IMR-90 (cell line): ENCODE measurements at regions not wholly inside any gene's neighbourhood (a gene's known extent, or its start where the extent isn't known, plus 50 kb on each side); places are given as distances from the start of the nearest gene placed in this dataset.

Experiments used
- ATAC-seq: fragments of 200-7000 bp; cut with Tn5 transposase; 2 replicates; pipeline ENCODE4 v1.9.1; 2020; ENCODE audit warnings: low read depth, mild to moderate bottlenecking, moderate library complexity
- BruUV-seq: library from RNA; stranded (reverse); fragments of 400-500 nt; replicated peaks from 2 replicates; lab custom pipeline; 2021; lab: Mats Ljungman, UMichigan
- CTCF ChIA-PET: fragments of 300-600 bp; formaldehyde crosslinking; extraction: SDS; loops from one replicate; lab custom pipeline; 2021; ENCODE audit warnings: antibody characterized with exemption; lab: Yijun Ruan, JAX
- POLR2A ChIA-PET: fragments of 300-600 bp; sonication (Branson Sonifier 250); formaldehyde crosslinking; loops from one replicate; lab custom pipeline; 2022; ENCODE audit warnings: antibody characterized with exemption; ENCODE audit not compliant: unreplicated experiment; lab: Charles Lee
- DNase-seq: peaks from one replicate; pipeline ENCODE4 v3.0.0; 2013
- H2AFZ ChIP-seq: replicated peaks from 2 replicates; pipeline ENCODE3; 2013; ENCODE audit warnings: low read length, mild to moderate bottlenecking; ENCODE audit not compliant: poor library complexity
- H2AK5ac ChIP-seq: 2 replicates; pipeline ENCODE4 v1.6.1; 2013; ENCODE audit warnings: low read depth, low read length, inconsistent platforms
- H2AK9ac ChIP-seq: replicated peaks from 2 replicates; pipeline ENCODE3; 2013; ENCODE audit warnings: mild to moderate bottlenecking, low read depth, low read length, moderate library complexity; ENCODE audit not compliant: poor library complexity
- H2BK120ac ChIP-seq: 2 replicates; pipeline ENCODE4 v1.6.1; 2013; ENCODE audit warnings: low read depth, low read length, inconsistent platforms
- H2BK15ac ChIP-seq: 3 replicates; pipeline ENCODE4 v1.6.1; 2013; ENCODE audit warnings: low read depth, low read length, inconsistent platforms
- H2BK20ac ChIP-seq: 2 replicates; pipeline ENCODE4 v1.6.1; 2013; ENCODE audit warnings: low read depth, mild to moderate bottlenecking, inconsistent platforms, low read length, moderate library complexity
- H2BK5ac ChIP-seq: 2 replicates; pipeline ENCODE4 v1.6.1; 2013; ENCODE audit warnings: mild to moderate bottlenecking, low read depth, low read length, inconsistent platforms; ENCODE audit not compliant: poor library complexity, severe bottlenecking
- H3K14ac ChIP-seq: replicated peaks from 2 replicates; pipeline ENCODE4 v1.6.1; 2013; ENCODE audit warnings: low read depth, low read length, inconsistent platforms
- H3K18ac ChIP-seq: 2 replicates; pipeline ENCODE4 v1.6.1; 2013; ENCODE audit warnings: low read depth, low read length, control low read depth
- H3K23ac ChIP-seq: 2 replicates; pipeline ENCODE4 v1.6.1; 2013; ENCODE audit warnings: low read depth, low read length, inconsistent platforms
- H3K27ac ChIP-seq: 2 replicates; pipeline ENCODE4 v1.5.1; 2013; ENCODE audit warnings: mild to moderate bottlenecking, control low read depth, low read length; ENCODE audit not compliant: insufficient read depth
- H3K27me3 ChIP-seq: 2 replicates; pipeline ENCODE4 v1.6.1; 2013; ENCODE audit warnings: low read length; ENCODE audit not compliant: control insufficient read depth, insufficient read depth
- H3K36me3 ChIP-seq: 2 replicates; pipeline ENCODE4 v1.6.1; 2013; ENCODE audit warnings: low read length, mixed read lengths; ENCODE audit not compliant: control insufficient read depth, insufficient read depth
- H3K4ac ChIP-seq: 2 replicates; pipeline ENCODE4 v1.6.1; 2013; ENCODE audit warnings: low read depth, low read length, inconsistent platforms
- H3K4me1 ChIP-seq: 2 replicates; pipeline ENCODE4 v1.6.1; 2013; ENCODE audit warnings: low read length, mixed read lengths; ENCODE audit not compliant: control insufficient read depth, insufficient read depth
- H3K4me2 ChIP-seq: 2 replicates; pipeline ENCODE4 v1.6.1; 2013; ENCODE audit warnings: low read depth, mild to moderate bottlenecking, control low read depth, low read length, moderate library complexity
- H3K4me3 ChIP-seq: 2 replicates; pipeline ENCODE4 v1.5.1; 2013; ENCODE audit warnings: low read depth, mild to moderate bottlenecking, control low read depth, low read length, moderate library complexity; ENCODE audit not compliant: insufficient read depth
- H3K56ac ChIP-seq: 2 replicates; pipeline ENCODE4 v1.6.1; 2013; ENCODE audit warnings: low read length, inconsistent platforms; ENCODE audit not compliant: insufficient read depth; ENCODE audit errors: extremely low read depth
- H3K79me1 ChIP-seq, 2 experiments: 2 replicates each; pipeline ENCODE4 v1.6.1; 2013; ENCODE audit warnings: low read length in 2 of 2, inconsistent platforms in 1 of 2, low read depth in 1 of 2
- H3K9ac ChIP-seq: 2 replicates; pipeline ENCODE4 v1.6.1; 2013; ENCODE audit warnings: low read depth, low read length, control low read depth
- H3K9me1 ChIP-seq: 2 replicates; pipeline ENCODE4 v1.6.1; 2013; ENCODE audit warnings: low read length, inconsistent platforms; ENCODE audit not compliant: insufficient read depth
- H3K9me3 ChIP-seq: 2 replicates; pipeline ENCODE4 v1.6.1; 2013; ENCODE audit warnings: low read length; ENCODE audit not compliant: control insufficient read depth, insufficient read depth
- H4K20me1 ChIP-seq: 2 replicates; pipeline ENCODE4 v1.6.1; 2013; ENCODE audit warnings: low read length, inconsistent platforms; ENCODE audit not compliant: insufficient read depth
- H4K5ac ChIP-seq: 2 replicates; pipeline ENCODE4 v1.6.1; 2013; ENCODE audit warnings: mild to moderate bottlenecking, low read depth, low read length, control low read depth
- H4K8ac ChIP-seq, 2 experiments: 2 replicates each; pipeline ENCODE4 v1.6.1; 2013; ENCODE audit warnings: low read depth in 2 of 2, low read length in 2 of 2, control low read depth in 1 of 2, inconsistent platforms in 1 of 2
- H4K91ac ChIP-seq: 2 replicates; pipeline ENCODE4 v1.6.1; 2013; ENCODE audit warnings: low read depth, low read length, inconsistent platforms; ENCODE audit not compliant: insufficient read depth
- BHLHE40 ChIP-seq: fragments of 150-350 bp; IDR thresholded peaks from 2 replicates; pipeline ENCODE4 v1.6.1; 2016; ENCODE audit warnings: mild to moderate bottlenecking, low read depth, low read length
- CEBPB ChIP-seq: IDR thresholded peaks from 2 replicates; pipeline ENCODE4 v1.6.1; 2012; ENCODE audit warnings: low read depth, low read length, improper control_type of control experiment
- CHD1 ChIP-seq: IDR thresholded peaks from 2 replicates; pipeline ENCODE4 v1.6.1; 2012; ENCODE audit warnings: low read depth, low read length, improper control_type of control experiment
- ELK1 ChIP-seq: fragments of 150-350 bp; IDR thresholded peaks from 2 replicates; pipeline ENCODE4 v1.6.1; 2016; ENCODE audit warnings: low read depth, mild to moderate bottlenecking, low read length, moderate library complexity, borderline replicate concordance
- FOS ChIP-seq: fragments of 150-350 bp; IDR thresholded peaks from 2 replicates; pipeline ENCODE4 v1.6.1; 2016; ENCODE audit warnings: low read depth, low read length
- MAFK ChIP-seq: IDR thresholded peaks from 2 replicates; pipeline ENCODE4 v1.6.1; 2012; ENCODE audit warnings: low read depth, low read length, improper control_type of control experiment
- MAZ ChIP-seq: IDR thresholded peaks from 2 replicates; pipeline ENCODE4 v1.6.1; 2012; ENCODE audit warnings: low read depth, mild to moderate bottlenecking, low read length, improper control_type of control experiment, moderate library complexity, borderline replicate concordance
- MXI1 ChIP-seq: IDR thresholded peaks from 2 replicates; pipeline ENCODE4 v1.6.1; 2012; ENCODE audit warnings: low read depth, mild to moderate bottlenecking, low read length, moderate library complexity, borderline replicate concordance
- NFE2L2 ChIP-seq: fragments of 150-350 bp; IDR thresholded peaks from 2 replicates; pipeline ENCODE4 v1.6.1; 2016; ENCODE audit warnings: low read depth, mild to moderate bottlenecking, low read length
- POLR2A ChIP-seq: IDR thresholded peaks from 2 replicates; pipeline ENCODE4 v1.6.1; 2012; ENCODE audit warnings: mild to moderate bottlenecking, low read depth, low read length
- RAD21 ChIP-seq: IDR thresholded peaks from 2 replicates; pipeline ENCODE4 v1.6.1; 2012; ENCODE audit warnings: low read length, improper control_type of control experiment
- RCOR1 ChIP-seq: IDR thresholded peaks from 2 replicates; pipeline ENCODE4 v1.6.1; 2012; ENCODE audit warnings: mild to moderate bottlenecking, low read length, improper control_type of control experiment; ENCODE audit not compliant: insufficient replicate concordance
- RFX5 ChIP-seq: IDR thresholded peaks from 2 replicates; pipeline ENCODE4 v1.8.0; 2012; ENCODE audit warnings: low read depth, mild to moderate bottlenecking, low read length, moderate library complexity
- SMC3 ChIP-seq: fragments of 150-350 bp; IDR thresholded peaks from 2 replicates; pipeline ENCODE4 v1.6.1; 2016; ENCODE audit warnings: low read depth, mild to moderate bottlenecking, antibody characterized with exemption, low read length, moderate library complexity
- WGBS, 2 experiments: methylation state at CpG; one replicate each; pipeline versions ENCODE4 v1.1.5 to v1.1.7; 2013; ENCODE audit warnings: missing lambda C conversion rate in 2 of 2; ENCODE audit not compliant: insufficient read length in 1 of 2; ENCODE audit errors: extremely low coverage in 2 of 2; 5-methylcytosine and 5-hydroxymethylcytosine counted together
- dilution Hi-C: fragments of 300-500 bp; cut with HindIII; formaldehyde crosslinking; loops from one replicate; pipeline ENCODE4 v1.14.3; 2018; ENCODE audit warnings: low sequenced_read_pairs; ENCODE audit not compliant: unreplicated experiment
- in situ Hi-C: fragments of 300-500 bp; cut with MboI; formaldehyde crosslinking; loops from 3 replicates; pipeline ENCODE4 v1.14.3; 2019; ENCODE audit warnings: low sequenced_read_pairs, inconsistent platforms, mixed read lengths
- intact Hi-C: fragments of 100-400 bp; cut with micrococcal nuclease; formaldehyde crosslinking; loops from 2 replicates; pipeline ENCODE4 v1.10.0; 2022
- TF ChIP-seq, protein P1 (sequence below): conservative IDR thresholded peaks from 2 replicates; pipeline ENCODE4 v1.5.1; 2012; ENCODE audit warnings: mild to moderate bottlenecking, low read depth, low read length, improper control_type of control experiment
- TF ChIP-seq, protein P2 (sequence below): fragments of 150-350 bp; IDR thresholded peaks from 2 replicates; pipeline ENCODE4 v1.6.1; 2017; ENCODE audit warnings: mild to moderate bottlenecking, antibody characterized with exemption, low read length, low read depth

DNA sequence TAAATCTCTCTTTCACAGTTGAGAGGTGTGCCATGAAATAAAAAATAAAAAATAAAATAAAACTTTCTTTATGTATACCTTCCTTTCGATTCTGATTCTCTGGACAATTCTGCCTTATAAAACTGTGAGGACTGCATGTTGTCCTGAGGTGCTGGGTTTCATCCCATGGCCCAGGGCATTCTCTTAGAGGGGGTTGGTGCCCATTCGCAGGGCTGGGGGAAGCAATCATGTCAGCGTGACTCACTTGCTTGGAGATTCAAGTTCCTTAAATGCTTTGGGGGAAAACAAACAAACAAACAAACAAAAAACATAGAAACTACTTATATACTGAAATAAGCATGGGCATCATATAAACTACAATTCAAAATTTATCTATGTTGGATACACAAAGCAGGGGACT lies 122.0 kb upstream of the ST6GAL2 start:
- Histone ChIP-seq H3K23ac (no peak overlapping the region), H3K4me3 (no peak overlapping the region), H3K27ac (no peak overlapping the region), H4K20me1 (no peaks in the 10 kb centered on the region), H3K4ac (no peak overlapping the region), H2BK20ac (no peak overlapping the region), H2BK5ac (no peak overlapping the region), H3K18ac (no peak overlapping the region), H4K8ac (no peak overlapping the region), H3K9me3 (peaks cover 6% of the 10 kb centered on the region; the same call in 1 of the 2 replicates), H3K56ac (no peak overlapping the region), H2AFZ (no peak overlapping the region), H4K5ac (no peak overlapping the region), H2AK9ac (no peak overlapping the region), H3K14ac (no peak overlapping the region), H2AK5ac (no peak overlapping the region), H3K79me1 (no peaks in the 10 kb centered on the region), H3K4me2 (no peak overlapping the region), H4K91ac (no peak overlapping the region), H3K27me3 (no peaks in the 10 kb centered on the region), H3K36me3 (no peaks in the 10 kb centered on the region), H3K9me1 (no peaks in the 10 kb centered on the region), H3K9ac (no peak overlapping the region), H2BK120ac (no peak overlapping the region), H3K4me1 (no peaks in the 10 kb centered on the region), H2BK15ac (no peak overlapping the region)
- dilution Hi-C loops: no loop called here
- WGBS, 2 experiments: no CpG with 5 or more reads among the region's 3 CpGs
- TF ChIP-seq ELK1: no peak
- TF ChIP-seq BHLHE40: no peak
- TF ChIP-seq, protein P1, sequence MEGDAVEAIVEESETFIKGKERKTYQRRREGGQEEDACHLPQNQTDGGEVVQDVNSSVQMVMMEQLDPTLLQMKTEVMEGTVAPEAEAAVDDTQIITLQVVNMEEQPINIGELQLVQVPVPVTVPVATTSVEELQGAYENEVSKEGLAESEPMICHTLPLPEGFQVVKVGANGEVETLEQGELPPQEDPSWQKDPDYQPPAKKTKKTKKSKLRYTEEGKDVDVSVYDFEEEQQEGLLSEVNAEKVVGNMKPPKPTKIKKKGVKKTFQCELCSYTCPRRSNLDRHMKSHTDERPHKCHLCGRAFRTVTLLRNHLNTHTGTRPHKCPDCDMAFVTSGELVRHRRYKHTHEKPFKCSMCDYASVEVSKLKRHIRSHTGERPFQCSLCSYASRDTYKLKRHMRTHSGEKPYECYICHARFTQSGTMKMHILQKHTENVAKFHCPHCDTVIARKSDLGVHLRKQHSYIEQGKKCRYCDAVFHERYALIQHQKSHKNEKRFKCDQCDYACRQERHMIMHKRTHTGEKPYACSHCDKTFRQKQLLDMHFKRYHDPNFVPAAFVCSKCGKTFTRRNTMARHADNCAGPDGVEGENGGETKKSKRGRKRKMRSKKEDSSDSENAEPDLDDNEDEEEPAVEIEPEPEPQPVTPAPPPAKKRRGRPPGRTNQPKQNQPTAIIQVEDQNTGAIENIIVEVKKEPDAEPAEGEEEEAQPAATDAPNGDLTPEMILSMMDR: no peak
- no peak for TF ChIP-seq MAZ
- no peak for TF ChIP-seq RAD21
- TF ChIP-seq, protein P2, sequence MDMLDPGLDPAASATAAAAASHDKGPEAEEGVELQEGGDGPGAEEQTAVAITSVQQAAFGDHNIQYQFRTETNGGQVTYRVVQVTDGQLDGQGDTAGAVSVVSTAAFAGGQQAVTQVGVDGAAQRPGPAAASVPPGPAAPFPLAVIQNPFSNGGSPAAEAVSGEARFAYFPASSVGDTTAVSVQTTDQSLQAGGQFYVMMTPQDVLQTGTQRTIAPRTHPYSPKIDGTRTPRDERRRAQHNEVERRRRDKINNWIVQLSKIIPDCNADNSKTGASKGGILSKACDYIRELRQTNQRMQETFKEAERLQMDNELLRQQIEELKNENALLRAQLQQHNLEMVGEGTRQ: no peak
- no peak for TF ChIP-seq MAFK
- no peak for TF ChIP-seq CEBPB
- TF ChIP-seq NFE2L2: no peak
- no peak for TF ChIP-seq RFX5
- TF ChIP-seq MXI1: no peak
- no peak for TF ChIP-seq CHD1
- TF ChIP-seq RCOR1: no peak
- no peak for TF ChIP-seq POLR2A
- TF ChIP-seq FOS: no peak
- no peak for TF ChIP-seq SMC3
- intact Hi-C loops: no loop called here
- POLR2A ChIA-PET: no interaction called here
- ATAC-seq (no peak), DNase-seq (no peak)
- in situ Hi-C loops: no loop called here
- CTCF ChIA-PET: no interaction called here
- BruUV-seq: no TSS peak
